ENCODE measurements at regions not wholly inside any gene's neighbourhood (a gene's known extent, or its start where the extent isn't known, plus 50 kb on each side); places are given as distances from the start of the nearest gene placed in this dataset.
"Not testable (repeated sequence)": the region's sequence is repeated elsewhere in the genome, so short reads cannot be mapped to it uniquely, and the experiment has no call there.

- DNase-seq (ENCODE audit: low read depth): no peak
Observed at GRCh38 chr15:95142531-95142930, 911.2 kb downstream of the MCTP2 start.

DNA sequence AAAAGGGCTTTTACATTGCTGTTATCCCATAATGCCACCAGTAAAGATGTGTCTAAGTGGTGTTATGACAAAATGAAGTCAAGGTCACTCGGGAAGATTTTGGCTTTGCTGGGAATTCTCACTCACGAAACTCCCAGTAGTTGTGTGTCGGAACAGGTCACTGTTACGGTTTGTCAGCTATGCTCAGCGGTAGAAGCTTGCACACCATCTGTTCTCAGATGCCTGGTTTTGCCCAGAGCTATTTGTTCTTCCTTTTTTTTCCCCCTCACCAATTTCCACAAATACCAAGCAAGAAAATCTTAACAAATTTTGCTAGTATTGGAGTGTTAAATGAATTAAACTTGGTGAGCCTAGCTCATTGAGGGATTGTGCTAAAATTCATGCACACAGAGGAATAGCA, 915.1 kb downstream of the MCTP2 start:
- DNase-seq (ENCODE audit: low read depth): no peak

- no peak for DNase-seq (ENCODE audit: low read depth)
Observed at GRCh38 chr15:95148183-95148582, 916.8 kb downstream of the MCTP2 start.

DNA sequence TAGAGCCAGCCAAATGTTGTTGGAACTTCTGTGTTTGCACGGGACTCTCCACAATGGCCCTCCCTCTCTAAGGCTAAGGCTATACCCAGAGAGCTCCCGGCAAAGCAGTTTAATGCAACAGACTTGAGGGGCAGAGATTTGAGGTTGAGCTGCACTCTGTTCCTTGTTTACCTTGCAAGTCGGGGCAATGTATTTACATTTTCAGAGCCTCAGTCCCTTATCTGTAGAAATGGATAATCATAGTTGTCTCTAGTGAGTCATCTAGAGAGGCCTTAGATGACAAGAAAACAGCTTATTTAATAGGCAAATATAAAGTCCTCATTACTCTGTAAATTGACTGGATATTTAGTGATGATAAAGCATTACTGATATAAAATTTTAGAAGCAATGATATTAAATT, 917.7 kb downstream of the MCTP2 start:
- no peak for DNase-seq (ENCODE audit: low read depth)

DNA sequence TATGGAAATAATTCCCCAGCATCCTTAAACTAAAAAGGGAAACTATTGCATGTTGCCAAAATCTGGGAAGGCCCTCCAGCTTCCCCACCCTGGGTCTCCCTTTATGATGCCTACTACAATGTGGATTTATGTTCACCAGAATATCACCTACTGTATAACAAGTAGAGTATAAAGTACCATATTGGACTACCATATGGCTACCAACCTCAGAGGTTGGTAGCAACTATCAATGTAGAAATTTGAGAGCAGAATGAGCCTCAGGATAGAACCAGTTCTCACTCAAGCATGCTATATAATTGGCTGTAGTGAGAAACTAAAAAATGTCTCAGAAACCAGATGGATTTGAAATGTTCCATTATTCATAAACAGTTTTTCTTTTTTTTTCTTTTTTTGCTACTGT, 918.4 kb downstream of the MCTP2 start:
- DNase-seq (ENCODE audit: low read depth): no peak

DNA sequence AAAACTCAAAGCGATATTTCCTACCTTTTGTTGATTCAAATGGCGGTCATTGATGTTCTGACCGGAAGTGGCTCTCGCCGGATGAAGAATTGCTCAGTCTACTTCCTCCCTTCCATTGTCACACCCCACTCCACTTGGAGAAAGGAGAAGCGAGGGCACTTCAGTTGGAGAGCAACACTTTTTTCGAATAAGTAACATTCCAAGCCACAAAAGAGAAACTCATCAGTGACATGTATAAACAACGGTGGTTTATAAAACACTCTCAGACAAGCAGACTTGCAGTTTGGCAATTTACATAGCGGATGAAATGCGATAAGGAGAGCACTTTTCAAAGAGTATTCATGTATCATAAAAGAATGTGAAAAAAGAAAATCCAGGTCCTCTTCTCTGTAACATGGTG, 919.1 kb downstream of the MCTP2 start:
- no peak for DNase-seq (ENCODE audit: low read depth)

DNA sequence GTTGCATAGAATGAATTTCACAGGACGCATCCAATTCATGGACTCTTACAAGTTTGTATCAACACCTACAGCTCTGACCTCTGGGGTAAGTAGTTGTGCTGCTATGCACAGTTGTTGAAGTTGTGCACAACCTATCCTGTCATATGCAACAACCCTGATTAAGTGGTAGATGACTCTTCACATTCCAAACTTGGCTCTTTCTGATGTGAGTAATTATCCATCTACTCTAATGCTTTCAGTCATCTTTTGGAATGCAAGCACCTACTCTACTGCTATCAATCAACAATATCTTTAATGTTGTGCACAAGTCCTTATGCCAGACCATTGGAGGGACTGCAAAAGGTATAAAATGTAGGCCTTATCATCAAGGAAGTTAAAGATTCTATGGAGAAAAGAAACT, 921.4 kb downstream of the MCTP2 start:
- no peak for DNase-seq (ENCODE audit: low read depth)

DNA sequence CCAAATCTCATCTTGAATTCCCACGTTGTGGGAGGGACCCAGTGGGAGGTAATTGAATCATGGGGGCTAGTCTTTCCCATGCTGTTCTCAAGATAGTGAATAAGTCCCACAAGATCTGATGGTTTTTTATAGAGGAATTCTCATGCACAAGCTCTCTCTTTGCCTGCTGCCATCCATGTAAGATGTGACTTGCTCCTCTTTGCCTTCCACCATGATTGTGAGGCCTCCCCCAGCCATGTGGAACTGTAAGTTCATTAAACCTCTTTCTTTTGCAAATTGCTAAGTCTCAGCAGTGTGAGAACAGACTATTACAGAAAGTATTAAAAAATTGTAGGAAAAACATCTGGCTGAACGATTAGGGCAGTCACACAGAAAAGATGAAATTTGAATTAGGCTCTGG, 921.8 kb downstream of the MCTP2 start:
- DNase-seq (ENCODE audit: low read depth): not testable (repeated sequence)

- DNase-seq (ENCODE audit: low read depth): no peak
Observed at GRCh38 chr15:95160316-95160715, 929.0 kb downstream of the MCTP2 start.

DNA sequence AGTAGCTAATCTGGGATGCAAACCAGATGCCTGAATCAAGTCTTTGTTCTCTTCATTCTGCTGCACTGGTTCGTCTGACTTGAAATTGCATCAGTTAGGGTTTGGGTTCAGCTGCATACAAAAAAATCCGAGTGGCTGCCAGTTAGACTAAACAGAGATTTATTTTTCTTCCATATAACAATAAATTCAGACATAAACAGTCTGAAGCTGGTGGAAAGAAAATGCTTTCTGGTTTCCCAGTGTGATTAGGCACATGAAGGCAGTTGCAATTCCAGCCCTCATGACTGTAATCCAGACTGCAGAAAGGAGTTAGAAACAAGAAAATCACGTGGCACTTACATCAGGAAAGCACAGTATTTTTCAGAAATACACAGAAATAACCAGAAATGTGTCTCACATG, 930.7 kb downstream of the MCTP2 start:
- DNase-seq (ENCODE audit: low read depth): no peak

GRCh38 chr15:95162531-95162930, 931.2 kb downstream of the MCTP2 start:
- no peak for DNase-seq (ENCODE audit: low read depth)

DNA sequence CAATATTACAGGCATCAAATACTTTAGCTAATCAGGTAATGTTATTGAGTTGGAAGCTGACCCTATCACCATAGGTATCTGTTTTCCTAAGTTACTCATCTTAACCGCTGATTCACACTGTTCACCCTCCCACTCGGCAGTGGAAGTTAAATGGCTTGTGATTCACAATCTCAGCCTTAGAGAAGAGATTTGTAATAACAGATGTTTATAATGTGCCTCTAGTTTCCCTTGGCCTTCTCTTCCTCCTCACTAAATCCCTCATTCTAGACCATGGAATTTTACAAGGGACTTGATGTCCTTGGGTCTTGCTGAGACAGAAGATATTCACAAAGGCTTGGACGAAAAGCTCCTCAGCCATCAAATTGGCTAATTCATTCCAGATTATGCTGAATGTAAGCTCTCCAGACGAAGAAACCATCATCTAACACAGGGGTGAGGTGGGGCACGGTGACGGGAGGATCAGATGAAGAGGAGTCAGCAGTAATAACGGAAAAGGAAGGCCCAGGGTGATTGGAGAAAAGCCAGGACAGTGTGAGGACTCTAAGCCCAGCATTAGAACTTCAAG, 931.7 kb downstream of the MCTP2 start:
- no peak for DNase-seq (ENCODE audit: low read depth)

GRCh38 chr15:95168152-95168551, 936.8 kb downstream of the MCTP2 start:
- no peak for DNase-seq (ENCODE audit: low read depth)

DNA sequence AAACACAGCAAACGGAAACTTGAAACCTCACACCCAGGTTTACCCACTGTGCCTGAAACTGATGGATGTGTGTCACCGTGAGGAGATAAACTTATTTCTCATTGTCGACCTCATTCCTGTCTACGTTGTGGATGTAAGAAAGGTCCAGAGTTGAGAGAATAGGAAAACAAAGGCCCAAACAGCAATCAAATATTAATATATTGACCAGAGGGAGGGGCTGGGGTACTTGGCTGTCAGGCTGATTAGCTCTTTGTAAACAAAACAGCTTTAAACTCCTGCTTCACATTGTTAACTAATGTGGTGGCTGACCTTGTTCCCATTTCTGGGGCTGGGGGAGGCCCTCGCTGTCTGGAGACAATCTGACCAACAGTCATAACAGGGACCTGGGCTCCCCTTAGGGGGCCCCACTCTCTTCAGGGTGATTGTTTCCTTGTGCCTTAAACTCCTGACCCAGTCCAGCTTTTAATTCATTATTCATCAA, 937.6 kb downstream of the MCTP2 start:
- DNase-seq (ENCODE audit: low read depth): no peak

GRCh38 chr15:95169541-95170459, 938.4 kb downstream of the MCTP2 start:
- no peak for DNase-seq (ENCODE audit: low read depth)

- DNase-seq (ENCODE audit: low read depth): no peak
Observed at GRCh38 chr15:95170561-95171380, 939.4 kb downstream of the MCTP2 start.

GRCh38 chr15:95171564-95171963, 940.2 kb downstream of the MCTP2 start:
- no peak for DNase-seq (ENCODE audit: low read depth)

GRCh38 chr15:95174301-95175259, 943.2 kb downstream of the MCTP2 start:
- no peak for DNase-seq (ENCODE audit: low read depth)

DNA sequence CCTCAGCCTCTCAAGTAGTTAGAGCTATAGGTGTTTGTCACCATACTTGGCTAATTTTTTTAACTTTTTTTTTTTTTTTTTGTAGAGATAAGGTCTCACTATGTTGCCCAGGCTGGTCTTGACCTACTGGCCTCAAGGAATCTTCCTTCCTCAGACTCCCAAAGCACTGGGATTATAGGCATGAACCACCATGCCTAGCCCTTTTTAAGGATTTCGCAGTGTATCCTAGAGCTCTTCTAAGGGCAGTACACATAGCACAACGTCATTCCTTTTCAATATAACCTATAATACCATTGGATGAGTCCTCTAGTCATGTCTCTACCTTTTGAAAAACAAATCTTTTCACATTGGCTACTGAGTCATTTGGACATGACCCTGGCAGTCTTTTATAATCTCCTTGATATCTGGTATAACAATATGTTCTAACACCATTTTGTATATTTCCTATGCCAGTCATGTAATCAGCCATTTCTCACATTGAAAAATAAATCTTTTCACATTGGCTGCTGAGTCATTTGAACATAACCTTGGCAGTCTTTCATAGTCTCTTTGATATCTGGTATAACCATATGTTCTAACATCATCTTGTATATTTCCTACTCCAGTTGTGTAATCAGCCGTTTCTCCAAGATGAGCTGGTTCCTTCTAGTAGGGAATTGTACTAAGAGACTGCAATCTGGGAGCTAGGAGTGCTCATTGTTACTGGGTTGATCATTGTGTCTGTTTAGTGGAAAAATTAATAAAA, 944.7 kb downstream of the MCTP2 start:
- DNase-seq (ENCODE audit: low read depth): no peak

- no peak for DNase-seq (ENCODE audit: low read depth)
Observed at GRCh38 chr15:95176794-95177577, 945.6 kb downstream of the MCTP2 start.

Data from activated T-cell treated with anti-CD3 and anti-CD28 coated beads for 48 hours (primary cell).